SK-N-MC (cell line): ENCODE measurements at regions not wholly inside any gene's neighbourhood (a gene's known extent, or its start where the extent isn't known, plus 50 kb on each side); places are given as distances from the start of the nearest gene placed in this dataset.

Experiments used
- EZH2 ChIP-seq: fragments of 200-600 bp; sonication (generic); IDR thresholded peaks from one replicate; pipeline ENCODE4 v1.6.1; 2017; ENCODE audit warnings: antibody characterized with exemption
- FOXP2 ChIP-seq: optimal IDR thresholded peaks from 2 replicates; pipeline ENCODE3; 2011; ENCODE audit warnings: mild to moderate bottlenecking, moderate library complexity; ENCODE audit not compliant: insufficient read depth; ENCODE audit errors: extremely low read length, control extremely low read depth
- POLR2AphosphoS5 ChIP-seq: IDR thresholded peaks from 2 replicates; pipeline ENCODE4 v1.6.1; 2012; ENCODE audit warnings: mild to moderate bottlenecking, low read depth, low read length, borderline replicate concordance

- TF ChIP-seq POLR2AphosphoS5: no peak
- TF ChIP-seq EZH2: no peak
- TF ChIP-seq FOXP2: no peak
Measured at GRCh38 chr4:37769391-37769989, 57.0 kb upstream of the PGM2 start.
